ENCODE measurements at regions not wholly inside any gene's neighbourhood (a gene's known extent, or its start where the extent isn't known, plus 50 kb on each side); places are given as distances from the start of the nearest gene placed in this dataset.

- TF ChIP-seq CTCF (conservative IDR thresholded peaks at IDR 0.05; ENCODE audit: control insufficient read depth, insufficient read depth, low read depth, low read length) = no peak
- no peak for DNase-seq (ENCODE audit: low read depth)
- no peak overlapping the region for H3K4me3 ChIP-seq (ENCODE audit: control insufficient read depth, low read depth, low read length)
Measured at GRCh38 chr9:126043681-126044080, 282.9 kb upstream of the MVB12B start.

- no peak overlapping the region for H3K4me3 ChIP-seq (ENCODE audit: control insufficient read depth, low read depth, low read length)
- TF ChIP-seq CTCF (conservative IDR thresholded peaks at IDR 0.05; ENCODE audit: control insufficient read depth, insufficient read depth, low read depth, low read length) = no peak
- DNase-seq (ENCODE audit: low read depth) = no peak
Measured at GRCh38 chr9:126049088-126049487, 277.5 kb upstream of the MVB12B start.

GRCh38 chr9:126049896-126050604 lies 276.6 kb upstream of the MVB12B start:
- no peak for DNase-seq (ENCODE audit: low read depth)
- TF ChIP-seq CTCF (conservative IDR thresholded peaks at IDR 0.05; ENCODE audit: control insufficient read depth, insufficient read depth, low read depth, low read length) = no peak
- H3K4me3 ChIP-seq (ENCODE audit: control insufficient read depth, low read depth, low read length) = no peak overlapping the region

- H3K4me3 ChIP-seq (ENCODE audit: control insufficient read depth, low read depth, low read length) = no peak overlapping the region
- DNase-seq (ENCODE audit: low read depth) = no peak
- no peak for TF ChIP-seq CTCF (conservative IDR thresholded peaks at IDR 0.05; ENCODE audit: control insufficient read depth, insufficient read depth, low read depth, low read length)
Measured at GRCh38 chr9:126050605-126050990, 276.0 kb upstream of the MVB12B start.

GRCh38 chr9:126051446-126052130 lies 275.0 kb upstream of the MVB12B start:
- no peak for DNase-seq (ENCODE audit: low read depth)
- no peak overlapping the region for H3K4me3 ChIP-seq (ENCODE audit: control insufficient read depth, low read depth, low read length)
- TF ChIP-seq CTCF (conservative IDR thresholded peaks at IDR 0.05; ENCODE audit: control insufficient read depth, insufficient read depth, low read depth, low read length) = no peak

GRCh38 chr9:126052791-126053190 lies 273.8 kb upstream of the MVB12B start:
- H3K4me3 ChIP-seq (ENCODE audit: control insufficient read depth, low read depth, low read length) = no peak overlapping the region
- TF ChIP-seq CTCF (conservative IDR thresholded peaks at IDR 0.05; ENCODE audit: control insufficient read depth, insufficient read depth, low read depth, low read length) = no peak
- DNase-seq (ENCODE audit: low read depth) = no peak

Data from fibroblast of mammary gland (primary cell).